HG03378 (cell line): ENCODE measurements at regions not wholly inside any gene's neighbourhood (a gene's known extent, or its start where the extent isn't known, plus 50 kb on each side); places are given as distances from the start of the nearest gene placed in this dataset.
"Not testable (repeated sequence)": the region's sequence is repeated elsewhere in the genome, so short reads cannot be mapped to it uniquely, and the experiment has no call there.

Experiments used
- ATAC-seq: cut with Tn5 transposase; IDR thresholded peaks from one replicate; pipeline ENCODE4 v1.9.1; 2021; ENCODE audit warnings: mild to moderate bottlenecking, moderate library complexity; ENCODE audit not compliant: unreplicated experiment

DNA sequence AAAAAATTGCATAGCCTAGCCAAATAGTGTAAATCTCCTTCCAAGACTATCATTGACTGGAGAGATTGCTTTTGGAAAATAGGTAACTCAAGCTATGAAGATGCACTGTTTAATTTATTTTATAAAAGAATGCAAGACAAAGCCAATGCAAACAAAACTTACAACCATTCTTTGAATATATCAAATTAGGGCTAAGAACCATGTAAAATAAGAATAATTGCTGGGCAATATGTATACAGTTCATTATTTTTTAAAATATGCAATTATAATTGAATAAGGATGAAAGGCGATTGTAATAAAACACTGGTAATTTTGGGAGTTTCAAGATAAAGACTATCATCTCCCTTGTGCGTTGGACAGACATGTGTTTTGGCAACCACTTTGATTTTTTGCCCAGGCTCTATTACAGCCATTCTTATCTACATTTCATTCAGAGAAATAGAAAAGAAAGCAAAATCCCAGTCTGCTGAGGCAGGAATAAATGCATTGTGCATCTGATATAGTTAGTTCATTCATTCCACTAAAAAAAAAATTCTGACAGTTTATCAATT lies 242.3 kb upstream of the ROBO1 start:
- ATAC-seq: no peak

DNA sequence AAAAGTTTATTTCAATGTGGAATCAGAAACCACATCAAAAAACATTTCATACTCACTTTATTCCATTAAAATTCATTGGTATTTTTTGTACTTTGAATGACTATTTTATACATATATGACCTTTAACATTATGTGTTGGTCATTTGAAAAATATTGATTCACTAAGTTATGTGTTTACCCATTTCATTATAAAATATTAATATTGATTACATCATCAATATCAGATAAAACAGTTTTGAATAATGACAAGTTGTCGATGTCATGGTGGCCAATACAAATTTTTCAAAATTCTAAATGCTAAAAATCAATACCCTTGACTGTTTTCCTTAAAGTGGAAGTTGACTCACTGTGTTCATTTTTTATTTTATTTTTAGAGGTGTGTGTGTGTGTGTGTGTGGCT lies 239.7 kb upstream of the ROBO1 start:
- ATAC-seq: no peak

DNA sequence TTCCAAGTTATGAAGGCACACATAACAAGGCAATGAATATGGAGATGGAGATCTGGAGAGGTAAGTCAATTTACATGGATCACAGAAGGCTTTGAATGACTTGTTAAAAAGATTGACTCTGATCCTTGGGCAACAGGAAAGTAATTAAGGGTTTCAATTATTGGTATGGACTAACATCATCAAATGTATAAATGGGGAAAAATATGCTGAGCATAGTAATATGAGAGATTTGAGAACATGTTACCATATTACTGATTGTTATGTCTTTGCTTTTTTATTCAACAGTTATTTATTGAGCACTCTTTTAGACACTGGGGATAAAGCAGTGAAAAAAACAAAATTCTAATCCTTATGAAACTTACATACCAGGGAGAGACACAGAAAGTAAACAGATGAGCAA lies 238.5 kb upstream of the ROBO1 start:
- ATAC-seq: no peak

DNA sequence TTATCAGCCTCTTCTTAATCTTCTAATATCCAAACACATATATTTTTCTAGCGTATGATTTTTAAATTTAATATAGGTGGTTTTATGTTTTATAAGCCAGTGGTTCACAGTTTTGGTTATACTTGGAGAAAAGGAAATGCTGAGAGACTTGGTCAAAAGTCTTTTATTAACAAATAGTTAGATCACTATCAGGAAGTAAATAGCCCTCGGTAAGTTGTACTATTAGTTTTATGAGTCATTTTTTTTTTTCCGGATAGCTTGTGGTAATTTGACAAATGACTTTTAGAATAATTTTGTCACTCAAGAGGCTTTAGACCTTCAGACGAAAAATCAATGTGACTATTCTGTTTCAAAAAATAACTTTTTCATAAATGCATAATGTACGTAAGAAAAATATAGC lies 232.2 kb upstream of the ROBO1 start:
- ATAC-seq: no peak

DNA sequence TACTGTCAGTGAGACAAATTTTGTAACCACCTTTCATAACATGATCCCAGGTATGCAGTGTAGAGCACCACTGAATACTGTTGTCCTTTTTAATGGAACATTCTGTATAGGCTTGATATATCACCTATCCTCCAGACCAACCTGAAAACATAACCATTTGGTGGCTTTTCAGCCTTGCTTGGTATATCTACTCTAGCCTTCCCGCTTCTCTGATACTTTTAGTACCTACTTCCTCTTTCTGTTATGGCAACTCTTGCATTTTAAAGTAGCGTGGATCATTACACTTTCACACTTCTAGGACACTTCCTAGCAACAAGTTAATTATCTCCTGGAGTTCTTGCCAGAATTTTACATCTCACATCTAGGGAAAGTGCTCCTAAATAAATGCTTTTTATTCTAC lies 226.6 kb upstream of the ROBO1 start:
- ATAC-seq: no peak

DNA sequence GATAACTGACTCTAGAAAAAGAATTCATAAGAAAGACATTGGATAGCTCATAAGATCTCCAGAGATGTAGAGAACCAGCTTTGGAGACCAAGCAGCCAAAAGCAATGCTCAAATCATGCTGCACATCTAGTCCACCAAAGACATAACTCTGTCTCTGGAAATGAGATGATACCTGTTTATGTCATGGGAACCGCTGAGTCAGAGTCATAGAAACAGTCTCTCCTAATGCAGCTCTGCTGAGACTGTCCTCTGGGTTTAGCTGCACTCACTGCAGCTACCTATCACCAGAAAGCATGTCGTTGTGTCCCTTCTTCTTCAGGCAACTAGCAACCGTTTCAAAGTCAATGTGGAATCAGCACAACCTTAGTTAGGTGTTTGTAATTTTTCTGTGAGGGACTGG lies 218.5 kb upstream of the ROBO1 start:
- no peak for ATAC-seq

DNA sequence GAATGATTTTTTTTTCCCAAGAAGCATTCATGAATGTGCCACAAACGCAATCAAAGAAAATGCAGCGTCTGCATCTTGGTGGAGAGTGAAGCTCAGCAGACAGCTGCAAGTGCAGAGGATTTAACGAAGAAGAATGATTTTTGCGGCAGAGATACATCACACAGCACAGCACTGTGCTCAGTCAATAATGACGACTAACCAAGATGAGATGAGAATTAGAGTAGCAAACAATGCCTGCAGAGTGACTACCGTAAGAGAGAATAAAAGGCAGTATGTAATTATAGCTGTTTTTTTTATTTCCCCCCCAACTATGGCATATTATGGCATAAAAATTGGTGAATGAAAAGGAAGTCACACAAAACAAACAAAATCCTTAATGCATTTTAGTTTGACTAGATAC lies 218.0 kb upstream of the ROBO1 start:
- ATAC-seq: no peak

DNA sequence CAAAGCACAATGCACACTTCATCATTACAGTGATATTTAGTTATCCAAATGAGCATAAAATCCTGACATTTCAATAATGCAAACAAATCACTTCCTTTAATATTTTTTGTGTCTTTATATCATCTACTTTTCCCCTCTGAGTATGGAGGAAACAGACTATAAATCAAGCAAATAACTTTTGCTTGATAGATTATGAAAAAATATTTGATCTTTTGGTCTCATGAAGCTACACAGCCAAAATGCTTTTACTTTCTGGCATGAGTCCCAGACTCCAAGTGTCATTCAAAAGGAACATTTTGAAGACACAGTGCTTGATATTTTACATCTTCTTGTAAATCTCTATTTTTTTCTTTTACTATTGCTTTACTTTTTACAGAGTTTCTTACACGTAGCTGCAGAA lies 215.3 kb upstream of the ROBO1 start:
- ATAC-seq: no peak

DNA sequence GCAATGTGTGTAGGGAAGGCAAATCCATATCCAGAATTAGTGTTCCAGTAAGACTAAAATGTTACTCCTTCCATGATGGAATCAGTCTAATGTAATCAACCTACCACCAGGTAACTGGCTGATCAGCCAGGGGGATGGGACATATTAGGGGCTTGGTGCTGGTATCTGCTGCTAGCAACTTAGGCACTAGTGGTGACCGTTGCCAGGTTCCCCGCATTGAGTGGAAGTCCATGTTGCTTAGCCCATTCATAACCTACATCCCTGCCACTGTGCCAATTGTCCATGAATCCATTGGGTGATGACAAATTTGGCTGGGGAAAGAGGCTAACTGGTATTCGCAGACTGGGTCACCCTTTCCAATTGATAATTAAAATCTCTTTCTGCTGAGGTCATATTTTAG lies 212.2 kb upstream of the ROBO1 start:
- no peak for ATAC-seq

DNA sequence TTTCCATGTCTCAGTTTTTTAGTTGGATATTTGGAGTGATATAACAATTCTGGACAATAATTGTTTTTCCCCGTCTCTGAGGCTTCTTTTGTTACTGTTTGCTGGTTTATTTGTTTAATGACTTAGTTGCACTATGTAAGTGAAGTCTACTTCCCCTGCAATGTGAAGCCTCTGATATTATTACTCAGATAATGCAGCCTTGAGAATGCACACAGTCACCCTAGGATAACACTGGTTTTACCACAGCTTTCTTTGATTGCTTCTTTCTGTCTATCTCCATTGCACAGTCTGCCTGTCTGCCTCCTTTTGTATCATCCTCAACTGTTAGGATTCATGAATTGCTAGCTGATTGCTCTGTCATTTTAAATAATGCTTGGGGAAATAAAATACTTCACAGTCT lies 208.7 kb upstream of the ROBO1 start:
- no peak for ATAC-seq

DNA sequence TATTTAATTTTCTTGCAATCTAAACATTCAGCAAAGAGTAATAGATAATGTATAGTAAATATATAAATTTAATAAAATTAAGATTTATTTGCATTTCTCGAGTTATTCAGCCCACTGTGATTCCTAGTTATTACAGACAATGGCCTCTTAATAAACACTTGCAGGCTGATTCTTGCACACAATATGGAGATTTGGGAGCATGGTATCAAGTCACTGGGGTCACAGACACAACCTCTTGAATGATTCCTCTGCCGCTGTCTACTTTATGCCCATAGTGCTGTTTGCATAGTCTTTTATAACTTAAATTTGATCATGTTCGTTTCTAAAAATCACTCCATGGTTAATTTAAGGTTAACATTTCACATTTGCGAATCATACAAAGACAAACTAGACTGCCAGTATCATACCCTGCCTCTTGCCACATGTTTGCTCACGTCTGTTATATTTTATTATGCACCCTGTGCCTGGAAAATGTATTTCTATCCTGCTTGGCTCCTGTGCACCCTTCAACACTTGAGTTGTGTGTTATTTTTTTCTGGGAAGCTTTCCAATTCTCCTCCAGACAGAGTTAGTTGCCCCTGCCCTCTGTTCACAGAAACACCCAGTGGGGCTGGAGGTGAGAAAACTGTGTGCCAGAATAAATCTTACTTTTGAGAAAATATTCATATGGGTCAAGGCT lies 206.3 kb upstream of the ROBO1 start:
- ATAC-seq: no peak

DNA sequence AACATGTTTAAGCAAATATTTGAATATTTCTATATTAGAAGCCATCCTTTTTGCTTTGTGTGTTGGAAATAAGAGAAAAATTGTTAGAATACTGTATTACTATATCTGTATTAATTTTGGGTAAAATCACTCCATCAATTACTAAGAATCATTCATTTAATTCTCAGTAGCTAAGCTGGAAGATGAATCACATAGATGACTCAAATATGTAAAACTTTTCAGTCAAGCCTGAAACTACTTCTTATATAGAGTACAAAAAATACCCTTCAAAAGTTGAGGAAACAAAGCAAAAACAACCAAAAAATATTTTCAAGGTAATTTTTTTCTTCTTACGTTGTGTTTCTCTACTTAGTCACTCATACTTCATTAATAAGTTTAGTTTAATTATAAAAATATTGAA lies 205.7 kb upstream of the ROBO1 start:
- no peak for ATAC-seq

DNA sequence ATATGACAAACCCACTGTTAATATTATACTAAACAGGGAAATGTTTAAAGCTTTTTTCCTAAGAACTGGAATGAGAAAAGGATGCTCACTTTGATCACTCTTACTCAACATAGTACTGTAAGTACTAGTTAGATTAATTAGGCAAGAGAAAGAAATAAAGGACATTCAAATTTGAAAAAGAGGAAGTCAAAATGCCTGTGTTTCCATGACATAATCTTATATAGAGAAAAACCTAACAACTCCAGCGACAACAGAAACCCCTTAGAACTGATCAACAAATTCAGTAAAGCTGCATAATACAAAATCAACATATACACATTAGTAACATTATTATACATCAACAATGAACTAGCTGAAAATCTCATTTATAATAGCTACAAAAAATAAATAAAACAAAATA lies 200.6 kb upstream of the ROBO1 start:
- ATAC-seq: no peak

DNA sequence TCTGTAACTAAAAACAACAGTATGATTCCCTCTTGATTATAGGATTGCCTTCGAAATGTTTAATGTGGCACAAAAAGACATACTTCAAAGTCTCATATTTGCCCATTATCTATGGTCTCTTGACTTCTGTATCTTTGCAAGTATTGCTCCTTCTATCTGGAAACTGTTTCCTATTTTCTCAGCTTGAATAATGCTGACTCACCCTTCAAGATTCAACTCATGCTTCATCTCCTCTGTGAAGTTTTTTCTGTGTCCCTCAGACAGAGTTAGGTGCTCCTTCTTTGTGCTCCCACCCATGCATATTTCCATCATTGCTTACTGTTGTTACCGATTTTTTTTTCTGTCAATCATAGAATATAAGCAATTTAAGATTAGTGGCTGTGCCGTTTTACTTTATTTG lies 192.8 kb upstream of the ROBO1 start:
- no peak for ATAC-seq

DNA sequence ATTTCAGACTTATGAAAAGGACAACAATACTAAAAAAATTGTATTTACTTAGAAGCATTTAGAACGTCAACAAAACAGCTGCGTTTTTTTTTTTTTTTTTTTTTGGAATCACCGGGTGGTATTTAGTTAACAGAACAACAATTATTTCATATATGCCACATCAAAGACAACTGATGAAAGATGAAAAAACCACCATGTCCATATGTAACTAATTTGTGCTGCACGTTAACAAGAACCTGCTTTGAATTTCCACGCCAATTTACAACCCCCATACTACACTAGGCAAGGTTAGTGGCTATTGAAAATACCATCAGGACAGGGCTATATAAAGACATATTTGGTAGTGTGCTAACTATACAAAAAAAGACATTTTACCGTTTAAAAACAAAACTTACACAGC lies 189.3 kb upstream of the ROBO1 start:
- ATAC-seq: no peak

DNA sequence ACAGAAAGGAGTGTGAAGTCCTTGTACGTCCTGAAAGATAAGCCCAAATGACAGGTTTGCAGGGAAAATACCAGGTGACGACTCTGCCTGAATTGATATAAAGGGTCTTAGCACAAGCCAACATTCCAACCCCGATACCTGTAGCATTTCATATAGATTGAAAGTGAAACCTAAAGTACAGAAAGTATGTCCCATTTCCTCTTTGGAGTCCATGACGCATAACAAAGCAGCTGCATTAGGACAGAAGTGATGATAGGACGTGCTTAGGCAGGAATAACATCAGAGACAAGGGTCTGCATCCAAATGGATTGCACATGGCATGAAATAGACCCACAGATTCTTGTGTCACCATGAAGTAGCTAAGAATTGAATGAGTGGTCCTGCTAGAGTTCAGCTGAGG lies 187.0 kb upstream of the ROBO1 start:
- ATAC-seq: no peak

DNA sequence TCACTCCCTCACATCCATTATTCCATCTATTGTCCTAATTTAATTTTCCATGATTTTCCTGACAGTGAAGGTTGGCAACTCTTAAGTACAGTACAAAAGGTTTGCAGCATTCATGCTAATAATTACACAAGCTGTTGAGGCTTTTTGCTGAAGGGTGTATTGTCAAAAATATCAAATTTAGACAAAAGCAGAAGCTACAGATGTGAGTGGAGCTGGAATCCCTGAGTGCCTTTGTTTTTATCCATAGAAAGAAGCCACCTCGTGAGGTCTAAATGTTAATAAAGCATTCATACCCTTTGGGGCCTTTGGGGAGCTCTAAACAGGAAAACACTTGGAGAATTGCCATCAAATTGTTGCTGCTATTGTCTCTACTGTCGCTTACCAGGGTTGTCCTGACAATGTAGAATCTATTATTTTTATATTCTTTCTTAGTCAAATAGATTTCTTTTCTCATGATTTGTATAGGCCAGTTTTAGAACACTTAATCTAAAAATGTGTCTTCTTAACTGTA lies 185.8 kb upstream of the ROBO1 start:
- no peak for ATAC-seq

DNA sequence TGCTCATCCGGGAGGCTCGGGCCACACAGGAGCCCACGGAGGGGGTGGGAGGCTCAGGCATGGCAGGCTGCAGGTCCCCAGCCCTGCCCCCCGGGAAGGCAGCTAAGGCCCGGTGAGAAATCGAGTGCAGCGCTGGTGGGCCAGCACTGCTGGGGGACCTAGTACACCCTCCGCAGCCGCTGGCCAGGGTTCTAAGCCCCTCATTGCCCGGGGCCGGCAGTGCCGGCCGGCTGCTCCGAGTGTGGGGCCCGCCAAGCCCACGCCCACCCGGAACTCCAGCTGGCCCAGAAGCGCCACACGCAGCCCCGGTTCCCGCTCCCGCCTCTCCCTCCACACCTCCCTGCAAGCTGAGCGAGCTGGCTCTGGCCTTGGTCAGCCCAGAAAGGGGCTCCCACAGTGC lies 183.6 kb upstream of the ROBO1 start:
- not testable (repeated sequence) for ATAC-seq

DNA sequence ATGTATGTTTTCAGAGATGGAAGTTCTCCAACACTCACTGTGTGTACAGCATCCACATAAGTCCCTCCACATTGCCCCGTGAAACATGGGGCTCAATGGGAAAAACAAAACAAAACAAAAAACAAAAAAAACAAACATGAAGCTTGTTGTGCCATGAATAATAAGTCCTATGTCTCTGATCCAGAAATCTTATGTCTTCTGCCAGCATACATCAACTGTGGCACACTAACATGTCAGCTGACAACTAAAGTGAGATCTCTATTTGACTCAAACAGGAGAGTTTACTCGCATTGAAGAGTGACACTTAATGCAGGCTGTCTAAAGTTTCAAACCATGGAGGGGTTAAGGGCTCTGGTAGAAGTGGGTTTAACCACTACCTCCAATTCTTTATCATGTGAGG lies 180.2 kb upstream of the ROBO1 start:
- ATAC-seq: no peak

DNA sequence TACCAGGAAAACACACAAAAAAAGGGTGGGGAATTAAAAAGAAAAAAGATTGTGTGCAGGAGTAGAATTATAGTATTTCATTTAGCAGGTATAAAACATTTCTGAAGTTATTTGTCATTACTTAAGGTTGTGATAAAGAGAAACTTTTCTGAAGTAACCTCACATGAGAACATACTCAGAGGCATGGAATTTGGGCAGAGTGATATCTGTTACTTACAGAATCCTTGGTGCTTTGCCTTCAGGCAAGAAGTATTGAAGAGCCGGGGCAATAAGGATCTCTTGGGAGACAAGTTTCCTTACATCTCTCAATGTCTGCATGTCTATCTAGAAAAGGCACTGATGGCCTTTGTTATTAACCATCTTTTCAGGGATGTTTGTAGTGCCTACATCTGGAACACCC lies 179.7 kb upstream of the ROBO1 start:
- ATAC-seq: no peak

DNA sequence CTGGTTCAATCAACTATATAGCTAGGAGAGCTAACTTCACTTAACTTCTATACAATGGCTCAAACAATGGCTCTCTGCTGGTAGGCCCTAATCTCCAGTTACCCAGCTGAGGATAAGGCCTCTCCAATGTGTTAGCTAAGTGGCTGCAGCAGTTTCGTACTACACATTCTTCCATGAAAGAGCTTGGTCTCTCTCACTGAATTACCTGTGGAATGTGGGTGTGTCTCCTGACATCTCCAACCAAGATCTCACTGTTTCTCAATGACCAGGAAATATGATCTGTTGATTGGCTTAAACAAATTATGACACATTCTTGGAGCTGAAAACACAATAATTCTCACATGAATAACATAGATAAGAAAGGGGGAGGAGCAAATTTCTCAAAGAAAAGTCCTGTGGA lies 169.8 kb upstream of the ROBO1 start:
- ATAC-seq: no peak

DNA sequence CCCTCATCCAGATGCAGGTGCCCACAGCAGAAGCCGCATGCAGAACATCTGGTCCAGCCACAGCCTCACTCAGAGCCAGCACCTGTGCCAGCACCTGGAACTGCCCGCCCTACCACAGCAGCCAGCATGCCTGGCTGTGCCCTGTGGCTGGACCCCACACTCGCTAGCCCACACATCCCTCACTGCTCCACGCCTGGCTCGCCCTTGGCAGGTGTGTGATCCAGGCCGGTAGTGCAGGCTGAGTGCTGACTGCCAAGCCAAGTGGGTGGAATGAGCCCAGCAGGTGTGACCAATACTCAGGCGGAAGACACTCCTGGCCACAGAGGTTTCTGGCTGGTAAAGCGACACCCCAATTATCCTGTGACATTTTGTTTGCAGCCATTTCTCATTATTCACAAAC lies 162.4 kb upstream of the ROBO1 start:
- ATAC-seq: no peak
